HepG2 (cell line): ENCODE measurements at regions not wholly inside any gene's neighbourhood (a gene's known extent, or its start where the extent isn't known, plus 50 kb on each side); places are given as distances from the start of the nearest gene placed in this dataset.

Source experiments
- ATAC-seq: fragments of 200-7000 bp; cut with Tn5 transposase; 3 replicates; pipeline ENCODE4 v1.9.1; 2020; ENCODE audit warnings: mild to moderate bottlenecking, moderate library complexity
- BruUV-seq: library from RNA; stranded (reverse); fragments of 400-500 nt; replicated peaks from 2 replicates; lab custom pipeline; 2021; lab: Mats Ljungman, UMichigan
- CTCF ChIA-PET: fragments of 300-600 bp; formaldehyde crosslinking; extraction: SDS; loops from one replicate; lab custom pipeline; 2021; ENCODE audit warnings: low total read pairs, inconsistent platforms, low intra/inter-chr PET ratio; lab: Yijun Ruan, JAX
- POLR2A ChIA-PET: fragments of 350-600 bp; sonication (Branson Sonifier 250); formaldehyde crosslinking; loops from one replicate; lab custom pipeline; 2020; ENCODE audit warnings: antibody characterized with exemption, inconsistent platforms; lab: Yijun Ruan, JAX
- DNase-seq: peaks from one replicate; pipeline ENCODE4 v3.0.0-alpha.2; 2015; ENCODE audit warnings: low spot score
- FAIRE-seq: peaks from 3 replicates; lab custom pipeline; 2011; peaks lifted over from hg19 to GRCh38; lab: Jason Lieb, UNC
- H2AFZ ChIP-seq: one replicate; pipeline ENCODE4 v1.6.1; 2011; ENCODE audit warnings: low read length, inconsistent platforms
- H3K27ac ChIP-seq: fragments of 300-600 bp; 3 replicates; pipeline ENCODE4 v1.8.0; 2011; ENCODE audit warnings: mixed run types, mild to moderate bottlenecking, mixed read lengths, low read length, inconsistent platforms; ENCODE audit not compliant: insufficient read depth; ENCODE audit errors: extremely low read length
- H3K27me3 ChIP-seq, 2 experiments: fragments of 200-600 bp in 1 of 2; 2 replicates in 1 of 2; 3 replicates in 1 of 2; pipeline versions ENCODE4 v1.6.0 to v1.8.0; 2011; ENCODE audit warnings: low read length in 2 of 2, mild to moderate bottlenecking in 2 of 2, moderate library complexity in 2 of 2, inconsistent platforms in 1 of 2; ENCODE audit not compliant: insufficient read depth in 2 of 2, control insufficient read depth in 1 of 2
- H3K36me3 ChIP-seq, 2 experiments: fragments of 200-600 bp in 1 of 2; replicated peaks in 1 of 2; 2 replicates in 1 of 2; 3 replicates in 1 of 2; pipeline versions ENCODE4 v1.5.1 to v1.8.0; 2011; ENCODE audit warnings: low read length in 2 of 2, inconsistent platforms in 1 of 2; ENCODE audit not compliant: insufficient read depth in 2 of 2, control insufficient read depth in 1 of 2
- H3K4me1 ChIP-seq: 2 replicates; pipeline ENCODE4 v1.5.1; 2012; ENCODE audit warnings: low read length, inconsistent platforms; ENCODE audit not compliant: insufficient read depth
- H3K4me2 ChIP-seq: 2 replicates; pipeline ENCODE4 v1.6.0; 2011; ENCODE audit warnings: low read depth, low read length, inconsistent platforms
- H3K4me3 ChIP-seq, 3 experiments: fragments of 200-600 bp in 1 of 3; sonication (generic), shearing (Covaris generic) in 1 of 3; replicated peaks in 1 of 3; 2 replicates each; pipeline ENCODE4 v1.5.1; 2011 to 2016; ENCODE audit warnings: low read length in 3 of 3, inconsistent platforms in 2 of 3, low read depth in 2 of 3, mild to moderate bottlenecking in 2 of 3, control low read depth in 1 of 3, mixed read lengths in 1 of 3; ENCODE audit not compliant: insufficient read depth in 1 of 3
- H3K79me2 ChIP-seq: one replicate; pipeline ENCODE4 v1.6.1; 2011; ENCODE audit warnings: low read length, inconsistent platforms; ENCODE audit not compliant: insufficient read depth
- H3K9ac ChIP-seq: 2 replicates; pipeline ENCODE4 v1.6.0; 2011; ENCODE audit warnings: mild to moderate bottlenecking, low read depth, low read length, inconsistent platforms; ENCODE audit not compliant: insufficient read depth
- H3K9me3 ChIP-seq: 2 replicates; pipeline ENCODE4 v1.5.1; 2012; ENCODE audit warnings: mild to moderate bottlenecking, low read length
- H4K20me1 ChIP-seq: 2 replicates; pipeline ENCODE4 v1.6.0; 2011; ENCODE audit warnings: inconsistent platforms, mild to moderate bottlenecking, low read length, moderate library complexity; ENCODE audit not compliant: insufficient read depth
- FOSL1 ChIP-seq: sonication (generic); formaldehyde crosslinking; IDR thresholded peaks from 2 replicates; pipeline ENCODE4 v1.9.0; 2021; ENCODE audit warnings: missing genetic modification reagents, borderline replicate concordance
- GABPB1 ChIP-seq: IDR thresholded peaks from 2 replicates; pipeline ENCODE4 v1.6.1; 2016; ENCODE audit warnings: mild to moderate bottlenecking, missing genetic modification reagents, moderate library complexity, missing compliant biosample characterization
- JUN ChIP-seq: sonication (generic); formaldehyde crosslinking; IDR thresholded peaks from 2 replicates; pipeline ENCODE4 v1.4.0; 2020; ENCODE audit warnings: mild to moderate bottlenecking, missing genetic modification reagents
- NFE2 ChIP-seq: sonication (generic); formaldehyde crosslinking; IDR thresholded peaks from 2 replicates; pipeline ENCODE4 v1.4.0; 2020; ENCODE audit warnings: missing genetic modification reagents
- ZNF430 ChIP-seq: sonication (generic); formaldehyde crosslinking; IDR thresholded peaks from 2 replicates; pipeline ENCODE4 v1.9.0; 2021; ENCODE audit warnings: mild to moderate bottlenecking, missing genetic modification reagents
- ZNF878 ChIP-seq: sonication (generic); formaldehyde crosslinking; IDR thresholded peaks from 2 replicates; pipeline ENCODE4 v1.8.1; 2023; ENCODE audit warnings: mild to moderate bottlenecking, missing genetic modification reagents, moderate library complexity
- ZSCAN12 ChIP-seq: sonication (generic); formaldehyde crosslinking; IDR thresholded peaks from 2 replicates; pipeline ENCODE4 v1.9.0; 2021; ENCODE audit warnings: mild to moderate bottlenecking, missing genetic modification reagents
- WGBS: methylation state at CpG from one replicate; pipeline ENCODE4 v1.1.6; 2017; ENCODE audit warnings: low lambda C conversion rate; 5-methylcytosine and 5-hydroxymethylcytosine counted together
- in situ Hi-C: cut with HindIII; loops from 2 replicates; pipeline ENCODE4 v1.10.0; 2017; ENCODE audit warnings: low pct_unique_long_range_greater_than_20kb; ENCODE audit not compliant: extremely low pct_ligation_motif_present
- intact Hi-C: fragments of 100-400 bp; cut with micrococcal nuclease; formaldehyde crosslinking; loops from one replicate; pipeline ENCODE4 v1.10.0; 2022; ENCODE audit not compliant: unreplicated experiment
- TF ChIP-seq, protein P1 (sequence below): IDR thresholded peaks from 2 replicates; pipeline ENCODE4 v1.6.1; 2016; ENCODE audit warnings: missing biosample characterization, missing genetic modification reagents, low read depth
- TF ChIP-seq, protein P2 (sequence below): sonication (generic); formaldehyde crosslinking; IDR thresholded peaks from 2 replicates; pipeline ENCODE4 v1.8.0; 2022; ENCODE audit warnings: missing genetic modification reagents, low read depth, mild to moderate bottlenecking, borderline replicate concordance
- TF ChIP-seq, protein P3 (sequence below): sonication (generic); formaldehyde crosslinking; IDR thresholded peaks from 2 replicates; pipeline ENCODE4 v1.4.0; 2020; ENCODE audit warnings: mild to moderate bottlenecking, low read depth, missing genetic modification reagents
- TF ChIP-seq, protein P4 (sequence below): sonication (generic); formaldehyde crosslinking; IDR thresholded peaks from 2 replicates; pipeline ENCODE4 v1.5.0; 2020; ENCODE audit warnings: mild to moderate bottlenecking, missing genetic modification reagents, borderline replicate concordance
- TF ChIP-seq, protein P5 (sequence below): sonication (generic); formaldehyde crosslinking; IDR thresholded peaks from 2 replicates; pipeline ENCODE4 v1.9.0; 2021; ENCODE audit warnings: missing genetic modification reagents, mild to moderate bottlenecking, borderline replicate concordance

DNA sequence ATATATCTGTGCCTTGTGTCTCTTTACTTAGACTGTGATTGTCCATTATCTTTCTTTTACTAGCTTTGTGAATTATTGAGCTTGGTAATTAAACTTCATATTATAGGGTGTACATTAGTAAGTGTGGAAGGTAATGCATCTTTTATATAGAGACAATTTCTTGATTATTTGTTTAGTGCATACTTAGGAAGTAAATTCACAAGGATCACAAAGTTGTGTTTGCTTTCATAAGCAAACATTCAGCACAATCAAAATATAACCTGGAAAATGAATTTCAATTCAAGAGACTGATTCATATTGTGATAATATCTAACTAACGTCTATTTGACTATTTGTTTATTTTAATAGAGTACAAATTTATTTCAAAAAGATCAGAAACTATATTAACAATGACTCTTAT lies 749.9 kb upstream of the NUDT12 start:
- Histone ChIP-seq H3K79me2 (no peaks in the 10 kb centered on the region), H3K27ac (no peak overlapping the region), H3K9ac (no peak overlapping the region), H3K9me3 (peaks cover 10% of the 10 kb centered on the region; the same call in 1 of the 2 replicates), H4K20me1 (no peaks in the 10 kb centered on the region), H3K4me3 (no peak overlapping the region), H3K36me3 (no peaks in the 10 kb centered on the region), H3K4me2 (no peak overlapping the region), H3K4me1 (no peaks in the 10 kb centered on the region), H2AFZ (no peak overlapping the region), H3K27me3 (no peaks in the 10 kb centered on the region)
- in situ Hi-C loops (no loop called here), intact Hi-C loops (no loop called here)
- DNase-seq: no peak
- POLR2A ChIA-PET: no interaction called here
- BruUV-seq: no TSS peak
- no peak for ATAC-seq
- no peak for FAIRE-seq
- CTCF ChIA-PET: no interaction called here
- 19% methylated on average over 1 of the region's 1 CpG for WGBS
- TF ChIP-seq, protein P1, sequence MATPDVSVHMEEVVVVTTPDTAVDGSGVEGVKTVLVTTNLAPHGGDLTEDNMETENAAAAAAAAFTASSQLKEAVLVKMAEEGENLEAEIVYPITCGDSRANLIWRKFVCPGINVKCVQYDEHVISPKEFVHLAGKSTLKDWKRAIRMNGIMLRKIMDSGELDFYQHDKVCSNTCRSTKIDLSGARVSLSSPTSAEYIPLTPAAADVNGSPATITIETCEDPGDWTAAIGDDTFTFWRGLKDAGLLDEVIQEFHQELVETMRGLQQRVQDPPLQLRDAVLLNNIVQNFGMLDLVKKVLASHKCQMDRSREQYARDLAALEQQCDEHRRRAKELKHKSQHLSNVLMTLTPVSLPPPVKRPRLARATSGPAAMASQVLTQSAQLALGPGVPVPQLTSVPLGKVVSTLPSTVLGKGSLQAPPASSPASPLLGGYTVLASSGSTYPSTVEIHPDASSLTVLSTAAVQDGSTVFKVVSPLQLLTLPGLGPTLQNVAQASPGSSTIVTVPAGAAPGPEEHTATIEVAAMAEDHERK (CRISPR knock-in tag): no peak
- no peak for TF ChIP-seq JUN
- no peak for TF ChIP-seq ZNF430 (CRISPR knock-in tag)
- no peak for TF ChIP-seq ZNF878
- TF ChIP-seq NFE2 (CRISPR knock-in tag): no peak
- TF ChIP-seq, protein P2, sequence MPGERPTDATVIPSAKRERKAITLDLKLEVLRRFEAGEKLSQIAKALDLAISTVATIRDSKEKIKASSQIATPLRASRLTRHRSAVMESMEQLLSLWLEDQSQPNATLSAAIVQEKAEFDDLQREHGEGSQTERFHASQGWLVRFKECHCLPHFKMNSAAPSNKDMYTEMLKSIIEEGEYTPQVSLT (CRISPR knock-in tag): no peak
- TF ChIP-seq FOSL1 (CRISPR knock-in tag): no peak
- no peak for TF ChIP-seq GABPB1
- TF ChIP-seq, protein P3, sequence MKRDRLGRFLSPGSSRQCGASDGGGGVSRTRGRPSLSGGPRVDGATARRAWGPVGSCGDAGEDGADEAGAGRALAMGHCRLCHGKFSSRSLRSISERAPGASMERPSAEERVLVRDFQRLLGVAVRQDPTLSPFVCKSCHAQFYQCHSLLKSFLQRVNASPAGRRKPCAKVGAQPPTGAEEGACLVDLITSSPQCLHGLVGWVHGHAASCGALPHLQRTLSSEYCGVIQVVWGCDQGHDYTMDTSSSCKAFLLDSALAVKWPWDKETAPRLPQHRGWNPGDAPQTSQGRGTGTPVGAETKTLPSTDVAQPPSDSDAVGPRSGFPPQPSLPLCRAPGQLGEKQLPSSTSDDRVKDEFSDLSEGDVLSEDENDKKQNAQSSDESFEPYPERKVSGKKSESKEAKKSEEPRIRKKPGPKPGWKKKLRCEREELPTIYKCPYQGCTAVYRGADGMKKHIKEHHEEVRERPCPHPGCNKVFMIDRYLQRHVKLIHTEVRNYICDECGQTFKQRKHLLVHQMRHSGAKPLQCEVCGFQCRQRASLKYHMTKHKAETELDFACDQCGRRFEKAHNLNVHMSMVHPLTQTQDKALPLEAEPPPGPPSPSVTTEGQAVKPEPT (CRISPR knock-in tag): no peak
- TF ChIP-seq, protein P4, sequence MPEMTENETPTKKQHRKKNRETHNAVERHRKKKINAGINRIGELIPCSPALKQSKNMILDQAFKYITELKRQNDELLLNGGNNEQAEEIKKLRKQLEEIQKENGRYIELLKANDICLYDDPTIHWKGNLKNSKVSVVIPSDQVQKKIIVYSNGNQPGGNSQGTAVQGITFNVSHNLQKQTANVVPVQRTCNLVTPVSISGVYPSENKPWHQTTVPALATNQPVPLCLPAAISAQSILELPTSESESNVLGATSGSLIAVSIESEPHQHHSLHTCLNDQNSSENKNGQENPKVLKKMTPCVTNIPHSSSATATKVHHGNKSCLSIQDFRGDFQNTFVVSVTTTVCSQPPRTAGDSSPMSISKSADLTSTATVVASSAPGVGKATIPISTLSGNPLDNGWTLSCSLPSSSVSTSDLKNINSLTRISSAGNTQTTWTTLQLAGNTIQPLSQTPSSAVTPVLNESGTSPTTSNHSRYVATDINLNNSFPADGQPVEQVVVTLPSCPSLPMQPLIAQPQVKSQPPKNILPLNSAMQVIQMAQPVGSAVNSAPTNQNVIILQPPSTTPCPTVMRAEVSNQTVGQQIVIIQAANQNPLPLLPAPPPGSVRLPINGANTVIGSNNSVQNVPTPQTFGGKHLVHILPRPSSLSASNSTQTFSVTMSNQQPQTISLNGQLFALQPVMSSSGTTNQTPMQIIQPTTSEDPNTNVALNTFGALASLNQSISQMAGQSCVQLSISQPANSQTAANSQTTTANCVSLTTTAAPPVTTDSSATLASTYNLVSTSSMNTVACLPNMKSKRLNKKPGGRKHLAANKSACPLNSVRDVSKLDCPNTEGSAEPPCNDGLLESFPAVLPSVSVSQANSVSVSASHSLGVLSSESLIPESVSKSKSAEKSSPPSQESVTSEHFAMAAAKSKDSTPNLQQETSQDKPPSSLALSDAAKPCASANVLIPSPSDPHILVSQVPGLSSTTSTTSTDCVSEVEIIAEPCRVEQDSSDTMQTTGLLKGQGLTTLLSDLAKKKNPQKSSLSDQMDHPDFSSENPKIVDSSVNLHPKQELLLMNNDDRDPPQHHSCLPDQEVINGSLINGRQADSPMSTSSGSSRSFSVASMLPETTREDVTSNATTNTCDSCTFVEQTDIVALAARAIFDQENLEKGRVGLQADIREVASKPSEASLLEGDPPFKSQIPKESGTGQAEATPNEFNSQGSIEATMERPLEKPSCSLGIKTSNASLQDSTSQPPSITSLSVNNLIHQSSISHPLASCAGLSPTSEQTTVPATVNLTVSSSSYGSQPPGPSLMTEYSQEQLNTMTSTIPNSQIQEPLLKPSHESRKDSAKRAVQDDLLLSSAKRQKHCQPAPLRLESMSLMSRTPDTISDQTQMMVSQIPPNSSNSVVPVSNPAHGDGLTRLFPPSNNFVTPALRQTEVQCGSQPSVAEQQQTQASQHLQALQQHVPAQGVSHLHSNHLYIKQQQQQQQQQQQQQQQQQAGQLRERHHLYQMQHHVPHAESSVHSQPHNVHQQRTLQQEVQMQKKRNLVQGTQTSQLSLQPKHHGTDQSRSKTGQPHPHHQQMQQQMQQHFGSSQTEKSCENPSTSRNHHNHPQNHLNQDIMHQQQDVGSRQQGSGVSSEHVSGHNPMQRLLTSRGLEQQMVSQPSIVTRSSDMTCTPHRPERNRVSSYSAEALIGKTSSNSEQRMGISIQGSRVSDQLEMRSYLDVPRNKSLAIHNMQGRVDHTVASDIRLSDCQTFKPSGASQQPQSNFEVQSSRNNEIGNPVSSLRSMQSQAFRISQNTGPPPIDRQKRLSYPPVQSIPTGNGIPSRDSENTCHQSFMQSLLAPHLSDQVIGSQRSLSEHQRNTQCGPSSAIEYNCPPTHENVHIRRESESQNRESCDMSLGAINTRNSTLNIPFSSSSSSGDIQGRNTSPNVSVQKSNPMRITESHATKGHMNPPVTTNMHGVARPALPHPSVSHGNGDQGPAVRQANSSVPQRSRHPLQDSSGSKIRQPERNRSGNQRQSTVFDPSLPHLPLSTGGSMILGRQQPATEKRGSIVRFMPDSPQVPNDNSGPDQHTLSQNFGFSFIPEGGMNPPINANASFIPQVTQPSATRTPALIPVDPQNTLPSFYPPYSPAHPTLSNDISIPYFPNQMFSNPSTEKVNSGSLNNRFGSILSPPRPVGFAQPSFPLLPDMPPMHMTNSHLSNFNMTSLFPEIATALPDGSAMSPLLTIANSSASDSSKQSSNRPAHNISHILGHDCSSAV (CRISPR knock-in tag): no peak
- TF ChIP-seq, protein P5, sequence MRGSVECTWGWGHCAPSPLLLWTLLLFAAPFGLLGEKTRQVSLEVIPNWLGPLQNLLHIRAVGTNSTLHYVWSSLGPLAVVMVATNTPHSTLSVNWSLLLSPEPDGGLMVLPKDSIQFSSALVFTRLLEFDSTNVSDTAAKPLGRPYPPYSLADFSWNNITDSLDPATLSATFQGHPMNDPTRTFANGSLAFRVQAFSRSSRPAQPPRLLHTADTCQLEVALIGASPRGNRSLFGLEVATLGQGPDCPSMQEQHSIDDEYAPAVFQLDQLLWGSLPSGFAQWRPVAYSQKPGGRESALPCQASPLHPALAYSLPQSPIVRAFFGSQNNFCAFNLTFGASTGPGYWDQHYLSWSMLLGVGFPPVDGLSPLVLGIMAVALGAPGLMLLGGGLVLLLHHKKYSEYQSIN (CRISPR knock-in tag): no peak
- no peak for TF ChIP-seq ZSCAN12
